Activated naive CD8-positive, alpha-beta T cell treated with anti-CD3 and anti-CD28 coated beads, Interleukin-2, amount 50 U/mL, for 16 hours (primary cell): ENCODE measurements at regions not wholly inside any gene's neighbourhood (a gene's known extent, or its start where the extent isn't known, plus 50 kb on each side); places are given as distances from the start of the nearest gene placed in this dataset.

Experiments
- DNase-seq: peaks from one replicate; pipeline ENCODE4 v3.0.0-alpha.2; 2020; ENCODE audit warnings: low read depth, low spot score

DNA sequence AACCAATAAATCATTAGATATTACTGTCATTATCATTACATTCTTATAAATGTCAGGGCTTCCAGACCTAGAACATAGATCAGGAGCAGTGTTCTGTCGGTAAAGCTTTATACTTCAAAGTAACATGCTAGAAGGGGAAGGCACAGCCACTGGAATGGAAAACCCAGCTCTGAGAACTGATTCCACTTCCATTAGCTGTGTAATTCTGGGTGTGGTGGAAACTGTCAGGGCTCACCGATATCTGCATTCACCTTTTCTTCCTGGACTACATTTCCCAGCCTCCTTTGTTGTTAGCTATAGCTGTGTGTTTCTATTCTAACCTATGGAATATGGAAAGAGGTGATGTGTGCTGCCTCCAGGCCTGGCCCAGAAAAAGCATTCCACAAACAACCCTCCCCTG lies 585.8 kb downstream of the BUD13 start:
- no peak for DNase-seq

DNA sequence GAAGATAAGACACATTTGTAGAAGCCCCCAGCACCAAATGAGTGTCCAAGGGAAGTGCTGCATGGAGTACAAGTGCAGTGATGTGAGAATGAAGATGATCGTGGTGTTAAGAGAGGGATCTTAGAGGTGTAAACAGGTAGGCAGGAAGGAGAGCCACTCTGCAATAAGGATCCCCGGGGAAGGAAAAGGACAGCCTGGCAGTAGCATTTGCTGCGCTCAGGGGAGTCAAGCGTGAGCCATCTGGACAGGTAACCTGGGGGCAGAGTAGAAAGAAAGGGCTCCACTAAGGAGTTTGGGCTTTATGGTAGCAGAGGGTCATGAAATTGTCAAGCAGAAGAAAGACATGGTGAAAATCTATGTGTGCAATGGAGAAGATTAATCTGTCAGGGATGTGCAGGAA lies 587.2 kb downstream of the BUD13 start:
- no peak for DNase-seq

DNA sequence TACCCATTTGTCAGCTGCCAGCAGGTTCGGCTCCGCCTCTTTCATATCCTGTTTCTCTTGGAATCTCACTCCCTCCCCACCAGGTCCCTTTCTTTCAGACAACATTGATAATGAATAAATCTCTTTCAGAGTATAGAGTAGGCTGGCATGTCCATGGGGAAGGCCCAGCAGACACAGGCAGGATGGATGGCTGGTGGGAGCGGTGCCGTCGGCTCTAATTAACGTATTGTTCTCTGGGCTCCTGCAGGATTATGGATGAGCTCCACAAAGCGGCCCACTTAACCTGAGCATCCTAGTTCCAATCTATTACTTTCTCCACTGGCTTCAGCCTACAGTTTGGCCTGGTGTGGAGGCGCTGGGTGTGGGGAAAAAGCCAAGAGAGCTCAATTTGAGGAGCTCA lies 588.0 kb downstream of the BUD13 start:
- DNase-seq: no peak

DNA sequence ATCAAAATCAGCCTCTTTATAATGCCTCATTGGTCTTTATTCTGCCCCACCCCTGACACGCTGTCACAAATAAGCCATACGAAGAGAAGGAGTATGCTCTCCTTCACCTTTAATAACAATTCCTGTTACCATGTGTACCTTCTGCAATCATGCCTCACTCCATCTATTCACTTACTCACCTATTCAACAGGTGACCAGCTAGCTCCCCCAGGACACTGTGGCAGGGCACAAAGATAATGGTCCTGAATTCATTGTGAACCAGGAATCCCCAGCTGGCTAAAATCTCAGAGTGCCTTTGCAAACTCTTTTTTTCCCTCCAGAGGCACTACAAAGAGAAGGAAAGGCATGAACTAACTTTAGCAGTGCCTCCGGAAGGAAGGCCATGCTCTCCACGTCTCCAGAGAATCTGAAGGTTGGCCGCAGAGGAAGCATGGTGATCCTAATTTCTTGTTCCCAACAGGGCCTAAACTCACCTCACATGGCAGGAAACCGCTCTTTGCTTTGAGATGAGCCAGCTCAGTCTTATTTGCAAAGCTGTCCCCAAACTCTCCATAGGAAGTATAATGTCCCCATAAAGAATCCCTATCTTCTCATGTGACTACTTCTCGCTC lies 590.3 kb downstream of the BUD13 start:
- DNase-seq: no peak

DNA sequence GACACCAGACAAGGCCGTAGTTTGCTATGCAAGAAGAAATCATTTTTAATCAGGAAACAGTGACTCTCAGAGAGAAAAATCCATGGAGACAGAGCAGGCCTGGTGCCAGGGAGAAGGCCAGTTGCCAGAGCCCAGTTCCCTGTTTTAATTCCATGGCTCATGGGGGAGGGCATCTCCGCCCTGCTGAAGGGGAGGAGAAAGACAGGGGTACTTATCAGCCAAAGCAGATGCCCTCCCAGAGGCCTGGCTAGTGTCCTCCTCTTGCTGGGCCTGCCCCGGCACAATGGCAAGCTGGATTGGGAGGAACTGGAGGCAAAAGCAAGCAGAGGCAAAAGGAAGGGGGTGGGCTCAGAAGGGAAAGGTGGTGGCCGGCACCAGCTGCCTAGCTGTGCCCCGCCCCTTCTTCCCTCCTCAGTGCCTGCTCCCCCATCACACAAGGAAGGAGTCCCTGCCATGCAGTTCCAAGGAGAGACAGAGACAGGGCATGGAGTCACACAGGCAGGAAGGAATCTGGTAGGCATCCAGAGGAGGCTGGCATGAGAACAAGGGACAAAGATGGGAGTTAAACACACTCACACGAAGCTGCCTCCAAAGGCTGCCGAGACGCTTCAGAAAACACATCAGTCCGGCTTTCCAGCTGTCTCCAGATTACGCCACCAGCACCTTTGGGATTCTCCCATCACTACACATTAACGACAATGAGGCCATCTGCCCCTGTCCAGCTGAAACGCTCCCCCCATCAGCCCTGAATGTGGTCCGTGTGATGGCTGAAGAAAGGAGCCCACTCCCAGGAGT lies 591.8 kb downstream of the BUD13 start:
- no peak for DNase-seq

DNA sequence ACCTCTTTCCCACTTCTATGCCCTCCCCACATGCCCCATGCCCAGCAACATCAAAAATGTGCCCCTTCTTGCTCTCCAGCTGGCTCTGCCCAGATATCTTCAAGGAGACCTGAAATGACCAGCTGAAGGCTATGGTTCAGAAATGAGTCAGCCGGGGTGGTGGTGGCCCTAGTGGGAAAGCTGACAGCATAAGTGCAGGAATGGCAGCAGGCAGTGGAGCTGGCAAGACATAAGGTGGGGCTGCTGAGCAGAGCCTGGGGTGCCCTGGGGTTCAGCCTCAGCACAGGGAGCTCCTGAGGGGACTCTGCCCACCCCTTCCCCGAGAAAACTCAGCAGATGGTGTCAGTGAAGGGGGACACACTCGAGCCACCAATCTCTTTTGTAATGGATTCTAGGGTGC lies 593.4 kb downstream of the BUD13 start:
- DNase-seq: no peak

DNA sequence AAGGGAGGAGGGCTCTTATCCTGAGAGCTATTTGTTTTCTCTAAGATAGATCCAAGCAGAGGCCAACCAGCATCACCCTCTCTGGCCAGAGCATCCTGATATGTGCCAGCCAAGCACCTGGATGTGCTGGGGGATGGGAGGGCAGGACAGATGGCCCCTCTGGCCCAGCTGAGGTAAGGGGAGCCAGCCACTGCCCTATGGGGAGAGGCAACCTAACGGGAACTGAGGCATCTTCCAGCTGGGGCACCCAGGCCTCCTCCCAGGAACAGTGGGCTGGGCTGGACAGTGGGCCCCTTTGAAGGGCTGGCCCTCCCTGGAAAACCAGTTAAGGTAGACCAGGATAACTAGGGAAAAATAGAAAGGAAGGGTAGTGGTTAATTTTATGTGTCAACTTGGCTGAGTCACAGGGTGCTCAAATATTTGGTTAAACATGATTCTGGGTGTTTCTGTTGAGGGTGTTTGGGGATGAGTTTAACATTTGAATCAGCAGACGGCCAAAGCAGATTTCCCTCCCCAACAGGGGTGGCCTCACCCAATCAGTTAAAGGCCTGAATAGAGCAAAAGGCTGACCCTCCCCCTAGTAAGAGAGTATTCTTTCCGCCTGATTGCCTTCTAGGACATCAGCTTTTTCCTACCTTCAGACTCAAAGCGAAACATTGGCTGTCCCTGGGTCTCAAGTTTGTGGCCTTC lies 595.1 kb downstream of the BUD13 start:
- no peak for DNase-seq

DNA sequence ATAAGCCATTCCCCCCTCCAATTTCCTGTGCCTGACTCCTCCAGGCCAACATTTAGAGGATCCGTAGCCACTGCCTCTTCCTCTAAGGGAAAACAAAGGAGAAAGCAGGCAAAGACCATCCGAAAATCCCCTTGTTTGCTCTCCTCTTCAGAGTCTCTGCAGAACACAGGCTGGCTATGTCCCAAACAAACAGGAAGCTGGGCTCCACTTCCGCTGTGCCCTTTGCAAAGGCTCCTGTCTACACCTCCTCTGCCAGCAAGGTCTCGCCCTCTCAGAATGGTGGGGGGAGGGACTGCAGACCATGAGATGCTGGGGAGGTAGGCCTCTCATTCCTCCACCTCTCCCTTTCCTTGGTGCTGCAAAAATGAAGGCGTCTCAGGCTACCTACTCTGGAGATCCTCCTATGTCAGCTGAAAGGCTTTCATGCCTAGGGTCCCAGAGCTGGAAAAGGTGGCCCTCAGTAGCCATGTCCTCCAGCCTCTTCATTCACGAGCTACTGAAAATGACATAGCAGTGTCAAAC lies 596.2 kb downstream of the BUD13 start:
- no peak for DNase-seq

DNA sequence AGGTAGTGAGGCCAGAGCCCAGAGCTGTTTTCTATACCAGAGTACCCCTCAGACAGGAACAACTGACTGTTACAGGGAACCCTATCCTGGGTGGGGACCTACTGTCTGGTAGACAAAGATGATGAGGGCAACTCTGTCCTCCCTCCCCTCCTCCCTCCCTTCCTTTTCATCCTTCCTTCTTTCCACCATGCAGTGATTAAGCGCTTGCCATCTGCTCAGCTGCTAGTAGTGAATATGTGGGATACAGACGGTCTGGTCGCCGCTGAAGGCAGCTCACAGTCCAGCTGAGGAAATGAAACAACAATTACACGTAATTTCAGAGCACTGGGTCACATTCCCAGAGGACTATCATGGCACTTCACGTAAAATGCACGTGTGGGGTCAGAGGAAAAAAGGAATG lies 597.1 kb downstream of the BUD13 start:
- no peak for DNase-seq

DNA sequence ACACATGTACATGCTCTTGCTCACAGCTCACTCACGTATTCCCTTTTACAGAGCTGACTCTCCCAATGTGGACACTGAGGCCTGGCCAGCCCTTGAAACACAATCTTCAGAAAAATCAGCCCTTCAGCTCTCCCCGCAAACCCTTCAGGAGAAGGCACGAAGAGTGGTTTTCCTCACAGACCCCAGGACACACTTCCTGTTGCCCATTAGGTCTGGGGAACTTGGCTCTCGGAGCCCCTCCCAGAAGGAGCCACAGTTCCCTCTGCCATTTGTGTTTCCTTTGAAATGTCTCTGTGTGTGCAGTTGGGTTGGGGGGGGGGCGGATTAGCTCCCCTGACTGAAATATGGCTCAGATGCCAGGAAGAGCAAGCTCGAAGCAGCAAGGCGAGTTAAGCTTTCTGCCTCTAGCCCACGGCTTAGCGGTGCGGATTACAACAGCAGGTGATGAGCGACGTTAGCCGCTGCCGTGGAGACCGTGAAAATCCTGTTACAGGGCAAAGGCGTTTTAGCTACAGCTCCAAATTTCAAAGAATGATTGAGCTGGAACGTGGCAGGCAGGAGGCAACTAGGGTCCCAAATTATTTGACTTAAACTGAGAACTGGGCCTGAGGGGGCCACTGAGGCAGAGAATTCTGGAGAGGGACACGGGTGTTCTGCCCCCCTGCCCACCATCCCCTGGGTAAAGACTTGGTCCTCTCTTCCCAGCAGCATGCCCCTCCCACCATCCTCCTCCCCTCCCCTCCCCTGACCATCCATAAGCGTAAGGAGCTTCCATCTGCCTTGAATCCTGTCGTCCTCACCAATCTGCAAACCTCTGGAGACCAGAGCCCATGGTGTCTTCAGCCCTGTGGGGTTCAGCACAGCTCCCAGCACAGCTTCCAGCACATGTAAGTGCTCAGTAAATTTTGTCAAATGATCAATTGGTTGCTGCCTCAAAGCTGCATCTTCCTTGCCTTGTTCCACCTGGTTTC lies 598.6 kb downstream of the BUD13 start:
- no peak for DNase-seq

DNA sequence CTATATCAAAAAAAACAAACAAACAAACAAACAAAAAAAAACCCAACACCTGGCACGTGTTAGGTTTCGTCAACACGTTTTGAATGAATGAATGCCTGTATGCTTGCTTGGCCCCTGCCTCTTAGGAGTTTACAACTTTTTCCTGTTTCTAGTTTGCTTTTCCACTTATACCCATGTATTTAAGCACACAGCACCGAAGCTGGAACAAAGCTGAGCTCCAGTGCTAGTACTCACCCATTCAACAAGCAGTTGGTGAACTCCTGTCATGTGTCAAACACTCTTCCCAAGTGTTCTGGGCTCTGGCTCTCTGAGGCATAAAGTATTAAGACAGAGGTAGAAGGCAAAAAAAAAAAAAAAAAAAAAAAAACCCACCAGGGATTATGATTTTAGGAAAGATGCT lies 599.3 kb downstream of the BUD13 start:
- no peak for DNase-seq

DNA sequence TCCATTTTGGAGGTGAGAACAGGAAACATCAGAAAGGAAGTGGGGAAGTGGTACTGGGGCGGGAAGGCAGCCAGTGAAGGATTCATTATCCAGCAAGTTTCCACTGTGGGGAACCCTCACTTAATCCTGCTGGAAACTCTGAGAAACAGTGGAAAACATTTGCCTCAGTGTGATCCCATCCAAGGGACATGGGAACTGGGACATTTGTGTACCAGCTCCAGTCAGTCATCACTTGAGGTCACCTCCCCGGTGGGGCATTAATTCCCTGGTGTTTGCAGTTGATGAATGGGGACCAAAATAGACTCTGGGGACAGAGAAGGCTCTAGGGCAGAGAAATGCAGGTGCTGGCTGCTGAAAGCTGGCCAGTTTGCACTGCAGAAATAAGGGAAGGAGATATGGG lies 599.9 kb downstream of the BUD13 start:
- DNase-seq: no peak

DNA sequence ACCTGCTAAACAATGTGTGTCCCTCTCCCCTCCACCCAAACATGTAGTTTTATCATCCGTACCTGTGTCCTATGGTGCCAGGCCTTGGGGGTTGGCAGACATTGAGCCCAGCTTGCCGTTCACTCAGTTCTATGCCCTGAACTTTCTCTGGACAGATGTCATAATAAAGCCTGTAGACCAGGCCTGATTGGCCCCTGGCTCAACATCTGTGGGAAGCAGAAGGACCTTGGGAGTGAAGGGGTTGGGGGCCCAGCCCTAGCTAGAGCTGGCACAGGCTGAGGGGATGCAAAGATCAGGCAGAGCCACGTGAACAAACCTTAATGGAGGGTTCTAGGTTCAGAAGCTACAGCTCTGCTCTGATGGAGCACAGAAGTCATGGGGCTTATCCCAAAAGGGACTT lies 600.6 kb downstream of the BUD13 start:
- DNase-seq: no peak

DNA sequence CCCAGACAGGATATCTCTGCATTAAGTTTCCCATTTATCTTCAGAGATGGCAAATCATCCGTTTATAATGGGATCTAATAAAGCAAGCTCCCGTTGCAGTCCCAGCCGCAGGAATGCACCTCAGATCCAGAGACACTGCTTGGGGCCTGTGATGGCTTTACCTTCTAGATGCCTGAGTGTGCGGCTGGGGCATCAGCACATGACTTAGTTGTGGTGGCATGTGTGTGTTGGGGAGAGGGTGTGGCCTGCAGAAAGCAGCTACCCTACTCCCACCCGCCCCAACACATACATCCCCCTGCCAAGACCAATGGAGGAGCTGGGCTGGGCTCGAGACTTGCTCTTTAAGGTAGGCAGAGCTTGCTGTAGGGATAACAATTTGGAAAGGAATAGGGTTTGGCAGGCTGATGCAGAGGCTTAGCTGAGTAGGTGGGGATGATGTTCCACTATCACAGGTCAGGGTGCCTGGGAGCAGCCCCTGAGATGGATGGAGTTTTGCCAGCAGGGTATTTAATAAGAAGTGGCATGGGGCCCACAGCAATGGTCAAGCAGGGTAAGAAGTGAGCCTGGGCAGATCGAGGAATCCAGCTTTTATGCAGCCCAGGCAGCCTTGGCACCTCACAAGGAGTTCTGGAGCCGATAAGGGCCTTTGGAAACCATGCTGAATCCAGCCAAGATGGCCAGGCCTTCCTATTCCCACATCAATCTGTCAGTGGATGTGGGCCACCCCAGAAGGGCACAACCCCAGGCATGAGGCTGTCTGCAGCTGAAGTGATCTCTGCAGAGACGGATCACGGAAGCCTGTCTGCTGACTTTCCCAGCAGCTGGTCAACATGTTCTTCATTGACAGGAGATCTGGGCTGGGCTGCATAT lies 601.3 kb downstream of the BUD13 start:
- DNase-seq: no peak

DNA sequence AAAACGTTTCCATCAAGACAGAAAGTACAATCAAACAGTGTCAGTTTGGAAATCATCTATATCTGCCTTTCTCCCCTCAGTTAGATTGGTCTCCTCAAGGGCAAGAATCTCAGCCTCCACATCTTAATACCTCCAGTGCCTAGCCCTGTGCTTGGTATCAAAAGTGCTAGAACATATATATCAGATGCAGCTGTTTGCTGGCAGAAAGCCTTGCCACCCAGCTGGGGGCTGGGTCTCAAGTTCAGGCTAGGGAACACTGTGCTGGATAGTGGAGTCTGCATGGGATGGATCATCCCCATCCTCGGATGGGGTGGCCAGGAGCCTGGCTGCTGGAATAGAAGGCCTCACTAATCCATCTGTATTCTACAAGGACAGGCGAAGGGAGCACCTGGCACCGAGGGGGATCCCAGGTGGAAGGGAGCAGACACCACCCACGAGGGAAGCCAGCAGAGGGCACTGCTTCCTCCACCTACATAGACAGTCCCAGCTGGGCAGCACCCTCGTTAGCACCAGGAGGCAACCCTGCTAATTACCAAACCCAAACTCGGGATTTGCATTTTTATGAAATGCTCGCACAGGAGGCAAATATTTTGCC lies 602.2 kb downstream of the BUD13 start:
- no peak for DNase-seq

DNA sequence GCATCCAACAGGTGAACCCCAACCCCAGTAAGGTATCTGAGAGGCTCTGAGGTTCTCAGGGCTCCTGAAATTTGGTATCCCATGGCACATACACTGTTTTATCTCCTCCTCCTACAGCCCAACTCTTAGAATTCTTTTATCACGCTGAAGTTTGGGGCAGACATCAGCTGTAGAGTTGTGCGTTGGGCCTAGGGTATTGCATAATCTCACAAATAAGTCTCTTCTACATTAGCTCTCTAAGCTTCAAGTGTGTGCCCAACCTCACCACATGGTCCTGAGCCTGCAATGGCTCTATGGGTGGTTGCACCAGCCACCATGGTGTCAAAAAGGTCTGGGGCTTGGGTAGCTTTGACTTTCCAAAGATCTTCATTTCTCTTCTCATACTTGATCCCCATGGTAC lies 603.0 kb downstream of the BUD13 start:
- no peak for DNase-seq

DNA sequence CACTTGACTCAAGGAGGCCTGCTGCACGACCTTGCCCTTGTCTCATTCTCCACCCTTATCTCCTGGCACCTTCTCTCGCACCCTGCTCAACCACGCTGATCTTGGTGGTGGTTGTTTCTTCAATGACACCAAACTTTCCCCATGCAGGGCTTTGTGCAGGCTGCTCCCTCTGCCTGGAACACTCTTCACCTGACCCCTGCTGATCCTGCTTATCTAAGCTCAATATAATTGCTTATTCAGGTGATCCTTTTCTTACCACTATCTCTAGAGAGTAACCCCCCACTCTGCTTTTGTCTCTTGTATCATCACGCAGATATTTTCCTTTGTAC lies 604.4 kb downstream of the BUD13 start:
- DNase-seq: no peak

DNA sequence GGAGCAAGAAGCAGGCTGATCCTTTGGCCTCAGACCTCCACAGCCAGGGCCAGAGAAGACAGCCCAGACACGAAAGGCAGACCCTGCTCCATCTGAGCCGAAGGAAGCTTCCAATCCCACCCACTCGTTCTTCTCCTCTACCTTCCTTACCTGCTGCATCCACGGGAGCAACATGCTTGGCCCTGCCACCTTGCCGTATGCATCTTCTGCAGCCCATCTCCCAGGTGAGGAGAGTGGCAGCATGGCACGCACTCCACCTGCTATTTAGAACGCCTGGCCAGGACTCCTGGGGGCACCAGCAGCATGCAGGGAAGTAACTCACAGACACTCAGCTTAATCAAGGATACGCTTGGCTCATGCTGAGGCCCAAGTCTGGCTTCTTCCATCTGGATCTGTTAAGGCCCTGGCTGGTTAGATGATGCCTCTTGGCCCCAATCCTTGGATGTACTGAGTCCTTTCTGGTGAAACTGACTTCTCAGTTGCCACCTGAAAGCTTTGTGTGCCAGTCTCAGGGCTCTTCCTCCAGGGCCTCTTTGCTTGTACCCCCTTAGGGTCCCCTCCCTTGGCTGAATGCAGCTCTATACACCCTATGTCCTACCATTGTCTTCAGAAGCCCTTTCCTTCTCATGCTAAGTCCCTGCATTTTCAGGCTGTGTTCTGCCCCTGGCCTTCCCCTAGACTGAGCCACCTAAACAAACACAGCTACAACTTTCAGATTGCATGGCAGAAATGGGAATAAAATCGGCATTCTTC lies 604.9 kb downstream of the BUD13 start:
- no peak for DNase-seq

DNA sequence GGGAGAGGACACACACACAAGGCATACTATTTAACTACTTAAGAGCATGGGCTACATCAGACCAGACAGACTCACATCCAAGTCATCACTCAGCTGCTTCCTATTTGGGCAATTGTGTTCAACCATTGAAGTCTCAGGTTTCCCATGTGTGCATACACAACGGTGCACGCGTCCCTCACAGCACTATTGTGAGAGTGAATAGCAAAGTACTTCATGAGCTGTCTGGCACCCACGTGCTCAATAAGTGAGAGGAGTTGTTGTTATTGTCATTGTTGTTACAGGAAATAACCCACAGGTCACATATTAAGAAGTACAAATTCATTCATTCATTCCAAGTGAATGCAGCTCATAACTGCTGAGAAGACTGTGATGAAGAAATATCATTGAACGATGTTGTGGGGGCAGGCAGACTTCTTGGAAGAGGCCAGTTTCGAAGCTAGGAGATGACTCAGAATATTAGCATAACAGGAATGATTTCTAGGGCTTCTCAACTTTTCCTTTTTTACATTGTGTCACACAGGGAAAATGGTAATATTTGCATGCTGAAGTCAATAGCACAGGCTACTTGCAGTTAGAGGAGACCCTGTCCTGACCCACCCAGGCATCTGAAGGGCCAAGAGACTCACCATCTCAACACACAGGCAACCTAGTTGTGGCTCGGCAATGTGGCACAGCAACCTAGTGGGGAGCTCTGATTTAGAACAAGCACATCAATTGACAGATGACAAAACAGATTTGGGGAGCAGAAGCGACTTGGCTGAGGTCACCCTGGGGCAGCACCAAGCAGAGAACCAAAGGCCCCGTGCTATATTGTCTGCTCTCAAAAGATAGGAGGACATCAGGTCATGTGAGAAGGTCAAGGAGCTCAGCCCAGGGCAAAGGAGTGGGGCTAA lies 606.0 kb downstream of the BUD13 start:
- DNase-seq: no peak
